DOHH2 (cell line): ENCODE measurements at regions not wholly inside any gene's neighbourhood (a gene's known extent, or its start where the extent isn't known, plus 50 kb on each side); places are given as distances from the start of the nearest gene placed in this dataset.

Experiments used
- CTCF ChIP-seq: fragments of 200-600 bp; sonication (generic); IDR thresholded peaks from one replicate; pipeline ENCODE4 v1.5.1; 2014; ENCODE audit warnings: antibody characterized with exemption, mild to moderate bottlenecking, low read depth, low read length; ENCODE audit not compliant: poor library complexity, severe bottlenecking
- EZH2phosphoT487 ChIP-seq: fragments of 200-600 bp; sonication (generic); IDR thresholded peaks from 2 replicates; pipeline ENCODE4 v1.6.1; 2017; ENCODE audit warnings: borderline replicate concordance, mild to moderate bottlenecking, antibody characterized with exemption, low read length, moderate library complexity, mixed read lengths

GRCh38 chr21:25424048-25424447, 183.2 kb downstream of the MRPL39 start:
- TF ChIP-seq CTCF (no peak), EZH2phosphoT487 (no peak)
